IPS-NIHi7 (cell line): ENCODE measurements at regions not wholly inside any gene's neighbourhood (a gene's known extent, or its start where the extent isn't known, plus 50 kb on each side); places are given as distances from the start of the nearest gene placed in this dataset.
"Not testable (repeated sequence)": the region's sequence is repeated elsewhere in the genome, so short reads cannot be mapped to it uniquely, and the experiment has no call there.

ENCODE experiments used
- DNase-seq: peaks from one replicate; pipeline ENCODE4 v3.0.0; 2012; ENCODE audit warnings: mixed read lengths; ENCODE audit errors: extremely low spot score

DNA sequence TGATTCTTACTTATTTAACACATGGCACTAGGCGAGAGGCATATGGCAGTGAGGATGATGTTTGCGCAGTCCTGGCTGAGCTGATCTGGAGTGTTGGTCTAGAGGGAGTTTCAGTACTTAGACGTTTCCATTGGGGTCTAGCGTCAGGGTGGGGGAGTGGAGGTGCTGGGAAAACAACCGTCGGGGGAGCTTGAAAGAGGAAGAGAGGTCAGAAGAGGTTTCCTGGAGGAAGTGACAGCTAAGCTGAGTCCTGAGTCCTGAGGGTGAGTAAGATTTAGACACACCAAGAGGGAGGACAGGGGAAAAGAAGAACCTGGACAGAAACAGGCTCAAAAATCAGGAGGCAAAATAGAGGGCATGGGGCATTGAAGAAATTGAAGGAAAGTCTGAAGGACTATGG lies 81.4 kb downstream of the ALOX5AP start:
- DNase-seq, result no peak

DNA sequence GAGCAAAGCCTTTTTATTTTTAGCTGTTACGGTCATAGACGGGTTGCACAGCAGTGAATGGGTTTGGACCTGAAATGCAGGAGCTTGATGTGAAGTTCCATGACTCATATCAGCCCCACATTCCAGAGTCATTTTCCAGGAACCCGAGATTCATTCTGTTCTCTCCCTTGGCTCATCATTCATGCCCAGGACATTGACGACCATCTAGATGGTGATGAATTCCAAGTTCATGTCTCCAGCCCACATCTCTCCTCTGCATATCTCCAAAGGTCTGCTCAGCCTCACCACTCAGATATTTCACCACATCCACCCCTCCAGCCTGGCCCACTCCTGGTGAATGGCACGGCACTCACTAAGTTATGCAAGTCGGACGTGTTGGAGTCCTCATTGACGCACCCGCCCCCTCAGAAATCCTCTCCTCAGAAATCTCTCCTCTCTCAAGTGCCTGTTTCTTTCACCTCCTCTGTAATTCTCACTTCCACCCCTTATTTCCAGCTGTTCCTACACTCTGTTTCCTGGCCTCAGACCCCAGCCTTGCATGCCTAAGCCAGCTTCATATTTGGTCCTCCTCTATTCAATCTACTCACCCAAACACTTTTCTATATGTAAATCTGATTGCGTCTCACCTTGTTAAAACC lies 83.1 kb downstream of the ALOX5AP start:
- DNase-seq, result no peak

DNA sequence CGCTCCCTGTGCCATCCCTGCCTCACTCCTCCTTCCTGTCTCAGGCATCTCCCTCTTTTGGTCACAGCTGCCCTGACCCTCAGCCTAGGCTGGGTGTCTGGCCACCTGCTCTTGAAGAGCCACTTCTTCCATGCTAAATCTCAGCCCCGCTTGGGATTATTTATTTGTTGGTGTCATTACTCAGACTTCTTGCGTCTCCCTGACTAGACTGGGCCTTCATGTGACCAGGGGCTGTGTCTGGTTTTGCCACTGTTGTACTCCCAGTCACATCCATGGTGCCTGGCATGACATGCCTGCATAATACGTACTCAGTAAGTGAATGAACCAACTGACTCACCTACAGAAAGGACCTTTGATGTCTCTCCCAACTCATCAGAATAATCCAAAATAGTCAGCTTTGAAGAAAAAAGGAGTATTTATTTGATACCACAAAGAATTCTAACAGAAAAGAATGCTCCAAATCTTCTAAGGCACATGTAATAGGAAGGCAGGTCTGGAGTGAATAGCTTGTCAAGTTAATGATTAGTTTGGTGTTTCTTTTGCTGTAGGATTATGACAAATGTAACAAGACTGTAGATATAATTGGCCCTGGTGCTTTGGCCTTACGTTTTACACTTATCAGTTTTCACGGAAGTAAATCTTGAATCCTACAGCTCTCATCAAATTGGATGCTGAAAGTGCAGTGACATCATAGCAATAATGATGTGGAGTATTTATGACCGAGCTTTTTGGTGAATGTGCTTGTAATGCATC lies 84.0 kb downstream of the ALOX5AP start:
- no peak for DNase-seq

DNA sequence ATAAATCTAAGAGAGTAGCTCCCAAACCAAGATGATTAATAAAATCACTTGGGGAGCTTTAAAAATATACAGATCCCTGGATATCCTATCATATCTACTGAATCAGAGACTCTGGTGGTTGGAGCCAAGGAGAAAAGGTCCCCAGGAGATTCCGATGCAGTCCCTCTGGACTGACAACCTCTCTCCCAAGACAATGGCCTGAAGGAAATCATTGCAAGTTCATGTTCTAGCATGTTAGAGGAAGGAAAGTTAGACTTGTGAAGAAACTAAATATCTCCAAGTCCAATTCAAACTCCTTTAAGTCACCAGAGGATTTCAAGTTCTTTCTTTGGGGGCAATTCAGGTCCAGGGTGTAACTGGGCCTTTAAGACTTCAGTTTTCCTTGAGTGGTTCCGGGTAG lies 84.7 kb upstream of the MEDAG start:
- DNase-seq, result no peak

DNA sequence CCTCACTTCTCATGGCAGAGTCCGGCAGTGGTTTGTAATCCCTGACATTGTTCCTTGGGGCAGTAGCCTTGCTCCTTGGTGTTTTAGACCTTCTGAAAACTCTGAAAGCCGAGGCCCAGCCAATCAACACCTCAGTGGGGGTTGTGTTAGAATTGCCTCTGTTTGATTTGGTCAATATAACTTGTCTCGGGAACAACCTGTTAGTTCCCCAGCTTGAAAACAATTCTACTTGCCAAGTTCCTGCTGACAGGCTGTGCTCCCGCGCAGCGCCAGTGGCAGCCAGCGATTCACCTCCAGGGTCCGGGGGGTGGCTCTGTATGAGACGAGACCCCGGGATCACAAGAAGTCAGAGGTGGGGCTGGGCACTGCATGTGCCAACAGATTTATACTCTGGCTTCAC lies 81.4 kb upstream of the MEDAG start:
- DNase-seq, result peak; percentile 40

DNA sequence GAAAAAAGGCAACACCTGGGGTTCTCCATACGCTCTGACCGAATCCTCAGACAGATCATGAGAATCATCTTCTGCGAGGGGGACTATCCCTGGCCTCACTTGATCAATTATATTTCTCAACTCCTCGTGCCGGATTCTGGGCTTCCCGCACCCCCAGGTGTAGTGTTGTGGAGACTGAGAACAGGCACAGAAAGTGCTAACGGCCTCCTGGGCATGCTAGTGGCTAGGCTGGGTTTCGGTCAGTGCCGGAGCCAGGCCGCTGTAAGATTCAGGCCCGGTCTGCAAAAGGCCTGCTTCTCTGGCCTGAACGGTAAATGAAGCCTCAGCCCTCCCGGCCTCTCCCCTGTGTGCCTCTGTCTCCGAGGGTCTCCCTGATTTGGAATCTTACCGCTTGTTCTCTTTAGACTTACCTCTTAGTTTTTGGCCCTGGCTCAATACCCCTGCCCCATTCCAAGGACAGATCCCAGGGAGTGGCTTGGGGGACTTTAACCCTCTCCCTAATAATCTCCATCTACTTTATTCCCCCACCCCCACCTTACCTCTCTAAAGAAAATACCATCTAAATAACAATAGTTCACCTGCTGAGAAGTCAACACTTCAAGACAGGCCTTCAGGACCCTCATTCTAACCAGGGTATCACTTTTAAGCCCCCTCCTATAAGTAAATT lies 79.0 kb upstream of the MEDAG start:
- no peak for DNase-seq

DNA sequence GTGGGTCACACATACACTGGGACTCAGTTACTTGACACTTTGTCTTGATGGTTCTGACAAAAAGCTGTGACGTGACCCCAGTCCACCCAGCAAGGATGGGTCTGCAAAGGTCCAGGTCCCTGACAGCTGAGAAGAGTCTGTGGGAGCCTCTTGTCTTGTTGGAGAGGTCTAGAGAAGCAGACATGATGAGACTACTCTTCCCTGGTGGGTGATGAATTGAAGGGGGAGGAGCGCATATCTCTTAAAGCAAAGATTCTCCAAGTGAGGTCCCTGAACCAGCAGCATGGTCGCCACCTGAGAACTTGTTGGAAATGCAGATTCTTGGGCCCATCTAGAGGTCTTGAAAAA lies 78.5 kb upstream of the MEDAG start:
- no peak for DNase-seq

DNA sequence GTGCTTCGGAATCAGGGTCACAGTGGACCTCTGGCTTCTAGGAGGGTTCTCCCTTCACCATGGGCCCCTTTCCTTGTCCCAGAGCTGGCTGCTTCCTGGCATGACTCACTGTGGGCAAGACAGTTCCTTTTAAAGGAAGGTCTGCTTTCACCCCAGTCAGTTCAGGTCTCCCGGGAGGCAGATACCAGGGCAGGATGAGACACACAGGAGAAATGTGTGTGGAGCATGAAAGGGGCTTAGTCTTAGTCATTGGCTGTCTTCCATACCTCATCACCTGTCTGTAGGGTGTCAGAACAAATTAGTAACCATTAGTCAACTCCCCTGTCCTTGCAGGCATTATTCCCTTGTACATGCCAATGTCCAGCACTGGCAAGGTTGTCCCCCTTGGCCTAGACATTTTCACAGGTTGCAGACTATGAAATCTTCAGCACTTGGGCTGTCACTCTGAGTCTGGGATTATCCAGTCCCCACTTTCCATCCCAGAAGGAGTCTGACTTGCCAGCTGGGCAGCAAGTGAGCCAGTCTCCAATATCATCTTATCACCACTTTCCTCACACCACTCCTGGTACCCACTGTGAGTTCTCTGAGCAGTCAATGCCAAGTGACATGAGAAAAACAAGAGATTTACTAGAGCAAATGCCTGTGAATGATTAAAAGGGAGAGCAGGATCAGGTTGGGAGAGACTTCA lies 76.8 kb upstream of the MEDAG start:
- no peak for DNase-seq

DNA sequence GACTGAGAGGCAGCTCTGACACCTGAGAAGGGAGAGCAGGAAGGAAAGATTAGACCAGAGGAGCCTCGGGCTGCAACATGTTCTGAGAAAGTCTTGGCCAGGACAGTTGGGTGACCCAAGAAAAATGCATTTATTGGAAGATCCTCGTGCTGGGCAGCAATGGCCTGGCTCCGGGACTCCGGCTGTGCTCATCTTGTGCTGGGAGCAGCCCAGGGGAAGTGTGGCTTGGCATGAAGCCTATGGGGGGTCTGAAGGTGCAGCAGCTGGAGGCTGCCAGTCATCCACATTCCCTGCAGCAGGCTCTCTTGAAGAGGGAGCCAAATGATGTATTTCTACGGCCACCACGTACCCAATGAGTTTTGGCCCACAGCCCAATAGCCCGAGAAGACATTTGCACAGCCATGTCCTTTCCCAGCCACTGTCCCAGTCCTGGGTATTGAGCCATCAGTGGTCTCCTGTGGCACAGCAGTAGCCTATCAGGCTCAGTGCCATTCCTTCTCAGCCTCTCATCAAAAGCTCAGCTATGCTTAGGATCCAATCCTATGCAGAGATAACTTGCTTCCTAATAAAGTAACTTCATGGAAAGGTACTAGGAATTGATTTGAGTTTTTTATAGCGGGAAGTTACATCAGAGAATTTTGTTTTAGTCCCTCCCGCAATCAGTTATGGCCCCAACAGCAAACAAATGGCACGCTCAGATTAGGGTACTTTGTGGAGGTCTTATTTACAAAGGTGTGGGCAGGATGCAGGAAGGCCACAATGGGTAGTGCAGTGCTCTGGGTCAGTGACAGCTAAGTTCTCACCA lies 76.0 kb upstream of the MEDAG start:
- no peak for DNase-seq

DNA sequence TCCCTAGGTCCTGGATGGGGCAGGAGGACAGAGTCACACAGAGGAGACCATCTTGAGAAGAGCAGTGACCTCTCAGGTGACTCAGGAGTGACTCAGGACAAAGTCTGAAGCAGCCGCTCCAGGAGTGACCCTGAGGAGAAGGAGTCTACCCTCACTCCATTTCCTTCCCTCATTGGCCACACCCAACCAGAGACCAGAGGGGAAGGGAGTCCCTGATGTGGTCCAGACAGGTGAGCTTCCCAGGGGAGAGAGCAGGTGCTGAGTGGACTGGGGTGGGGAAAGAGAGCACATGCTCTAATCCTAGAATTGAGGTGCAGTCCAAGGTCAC lies 75.5 kb upstream of the MEDAG start:
- DNase-seq, result no peak

DNA sequence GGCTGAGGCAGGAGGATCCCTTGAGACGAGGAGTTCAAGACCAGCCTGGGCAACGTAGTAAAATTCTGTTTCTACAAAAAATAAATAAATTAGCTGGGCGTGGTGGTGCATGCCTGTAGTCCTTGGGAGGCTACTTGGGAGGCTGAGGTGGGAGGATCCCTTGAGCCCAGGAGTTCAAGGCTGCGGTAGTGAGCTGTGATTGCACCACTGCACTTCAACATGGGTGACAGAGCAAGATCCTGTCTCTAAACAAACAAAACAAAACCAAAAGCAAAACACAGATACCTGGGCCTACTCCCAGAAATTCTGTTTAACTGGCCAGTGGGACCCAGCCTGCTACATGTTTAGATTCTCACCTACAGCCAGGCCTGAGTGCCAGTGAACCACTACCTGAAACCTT lies 74.6 kb upstream of the MEDAG start:
- DNase-seq, result no peak

DNA sequence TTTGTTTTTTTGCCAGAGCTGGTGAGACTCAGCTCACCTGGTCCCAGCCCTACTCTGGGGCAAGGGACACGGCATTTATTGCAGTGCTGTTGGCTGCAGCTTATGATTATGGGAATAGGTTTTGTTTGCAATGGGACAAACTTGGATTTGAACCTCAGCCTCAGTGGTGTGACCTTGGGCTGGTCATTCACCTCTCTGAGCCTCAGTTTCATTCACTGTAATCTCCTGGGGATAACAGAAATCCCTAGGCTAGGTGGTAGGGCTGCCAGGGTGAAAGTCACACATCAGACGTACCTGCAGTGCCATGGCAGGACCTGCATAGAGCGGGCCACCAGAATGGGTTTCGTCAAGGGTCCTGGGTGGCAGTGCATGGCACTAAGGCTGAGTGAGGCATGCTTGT lies 73.7 kb upstream of the MEDAG start:
- no peak for DNase-seq

DNA sequence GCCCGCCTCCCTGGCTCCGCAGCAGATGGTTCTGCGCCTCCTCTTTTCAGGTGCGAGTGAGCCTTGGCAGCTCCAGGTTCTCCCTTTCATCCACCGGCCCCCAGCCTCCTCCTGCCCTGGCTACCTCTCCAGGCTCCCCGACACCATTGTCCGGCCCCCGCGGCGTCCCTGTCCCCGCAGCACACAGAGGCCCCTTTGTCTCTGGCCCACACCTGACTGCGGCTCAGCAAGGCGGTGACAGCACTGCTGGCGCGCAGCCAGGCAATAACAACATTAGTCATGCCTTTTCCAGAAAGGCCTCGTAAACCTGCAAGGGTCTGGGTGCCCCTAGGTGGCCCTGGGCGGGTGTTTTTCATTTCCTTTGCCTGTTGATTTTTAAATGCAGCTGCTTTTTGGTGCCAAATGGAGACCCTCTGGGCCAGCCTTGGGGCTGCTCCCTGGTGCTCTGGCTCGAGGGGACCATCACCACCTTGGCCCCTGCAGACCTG lies 73.2 kb upstream of the MEDAG start:
- DNase-seq, result peak; percentile 53

DNA sequence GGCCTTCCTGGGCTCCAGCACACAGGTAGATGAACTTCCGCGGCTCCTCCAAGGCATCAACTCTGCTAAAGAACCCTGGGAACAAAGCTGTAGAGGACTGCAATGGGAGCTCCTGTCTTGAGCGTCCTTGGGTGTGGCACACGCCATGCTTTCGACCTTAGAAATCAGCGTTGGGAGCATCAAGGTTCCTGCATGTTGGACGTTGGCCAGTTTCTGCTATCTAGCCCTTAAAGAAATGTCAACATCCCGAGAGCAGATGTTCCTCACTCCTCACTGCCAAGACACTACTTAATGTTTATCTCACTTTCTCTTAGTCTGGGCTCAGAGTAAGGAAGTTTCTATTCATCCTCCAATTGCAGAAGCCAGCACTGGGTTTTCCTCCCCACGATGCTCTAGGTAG lies 70.6 kb upstream of the MEDAG start:
- DNase-seq, result no peak

DNA sequence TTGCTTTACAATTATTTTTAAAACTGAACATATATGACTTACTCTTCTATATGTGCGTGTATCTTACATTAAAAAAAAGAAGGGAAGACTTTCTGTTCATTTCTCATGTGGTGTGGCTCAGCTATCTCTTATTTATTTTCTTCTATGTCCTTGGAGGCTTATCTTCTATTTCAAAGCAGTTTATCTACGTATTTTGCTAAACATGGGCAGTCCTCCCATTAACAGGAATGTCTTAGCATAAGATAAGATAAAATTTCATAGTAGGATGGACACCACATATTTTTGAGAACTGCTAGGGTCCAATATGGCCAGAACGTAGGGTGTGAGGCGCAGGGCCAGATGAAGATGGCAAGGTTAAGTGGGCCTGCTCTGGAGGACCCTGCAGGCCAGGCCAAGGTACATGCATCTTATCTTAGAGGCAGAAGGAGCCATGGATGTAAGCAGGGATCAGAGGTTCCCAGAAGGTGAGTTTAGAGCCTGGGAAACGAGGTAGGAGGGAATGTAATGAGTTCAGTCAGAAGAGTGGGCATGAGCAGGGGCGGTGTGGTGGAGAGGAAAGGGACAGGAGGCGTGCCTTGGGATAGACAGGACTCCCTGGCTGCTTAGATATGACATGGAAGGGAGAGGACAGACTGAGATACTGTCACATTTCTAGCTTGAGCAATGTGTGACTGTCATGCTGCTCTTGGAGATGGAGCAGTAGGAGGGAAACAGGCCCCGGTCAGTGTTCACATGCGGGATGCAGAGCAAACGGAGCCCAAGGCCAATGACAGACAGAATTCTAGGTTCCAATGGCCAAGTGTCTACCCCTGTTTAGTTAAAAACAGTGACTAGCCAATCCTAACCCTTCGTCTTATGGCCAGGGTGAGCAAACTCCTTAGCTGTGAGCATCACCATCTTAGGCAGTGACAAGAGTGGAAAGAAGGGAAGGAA lies 68.6 kb upstream of the MEDAG start:
- no peak for DNase-seq

DNA sequence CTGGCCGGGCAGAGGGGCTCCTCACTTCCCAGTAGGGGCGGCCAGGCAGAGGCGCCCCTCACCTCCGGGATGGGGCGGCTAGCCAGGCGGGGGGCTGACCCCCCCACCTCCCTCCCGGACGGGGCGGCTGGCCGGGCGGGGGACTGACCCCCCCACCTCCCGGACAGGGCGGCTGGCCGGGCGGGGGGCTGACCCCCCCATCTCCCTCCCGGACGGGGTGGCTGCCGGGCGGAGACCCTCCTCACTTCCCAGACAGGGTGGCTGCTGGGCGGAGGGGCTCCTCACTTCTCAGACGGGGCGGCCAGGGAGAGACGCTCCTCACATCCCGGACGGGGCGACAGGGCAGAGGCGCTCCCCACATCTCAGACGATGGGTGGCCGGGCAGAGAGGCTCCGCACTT lies 66.4 kb upstream of the MEDAG start:
- DNase-seq, result not testable (repeated sequence)

DNA sequence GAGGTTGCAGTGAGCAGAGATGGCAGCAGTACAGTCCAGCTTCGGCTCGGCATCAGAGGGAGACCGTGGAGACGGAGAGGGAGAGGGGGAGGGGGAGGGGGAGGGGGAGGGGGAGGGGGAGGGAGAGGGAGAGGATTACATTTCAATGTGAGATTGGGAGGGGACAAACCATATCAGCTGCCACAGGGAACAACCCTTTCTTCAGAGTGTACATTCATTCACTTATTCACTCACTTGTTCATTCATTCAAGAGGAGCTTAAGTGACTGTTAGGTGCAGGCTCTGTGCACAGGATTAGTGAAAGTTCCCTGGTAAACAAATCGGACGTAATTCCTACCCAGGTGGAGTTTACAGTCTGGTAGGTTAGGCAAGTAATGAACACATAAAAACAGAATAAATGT lies 65.6 kb upstream of the MEDAG start:
- DNase-seq, result no peak

DNA sequence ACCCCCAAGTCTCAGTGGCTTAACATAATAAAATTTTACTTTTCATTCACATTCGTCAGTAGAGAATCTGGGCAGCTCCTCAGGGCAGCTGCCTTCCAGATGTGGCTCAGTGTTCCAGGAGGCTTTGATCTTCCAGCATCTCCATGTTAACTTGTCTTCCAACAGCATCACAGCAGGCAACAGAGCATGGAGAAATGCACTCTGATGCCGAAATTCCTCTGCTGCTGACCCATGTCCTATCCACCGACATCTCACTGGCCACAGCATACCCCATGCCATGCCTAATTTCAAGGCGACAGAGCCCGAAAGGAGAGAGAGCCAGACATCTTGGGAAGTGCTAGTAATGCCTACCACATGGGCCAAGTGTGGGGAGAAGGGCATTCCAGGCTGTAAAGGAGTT lies 64.9 kb upstream of the MEDAG start:
- no peak for DNase-seq

DNA sequence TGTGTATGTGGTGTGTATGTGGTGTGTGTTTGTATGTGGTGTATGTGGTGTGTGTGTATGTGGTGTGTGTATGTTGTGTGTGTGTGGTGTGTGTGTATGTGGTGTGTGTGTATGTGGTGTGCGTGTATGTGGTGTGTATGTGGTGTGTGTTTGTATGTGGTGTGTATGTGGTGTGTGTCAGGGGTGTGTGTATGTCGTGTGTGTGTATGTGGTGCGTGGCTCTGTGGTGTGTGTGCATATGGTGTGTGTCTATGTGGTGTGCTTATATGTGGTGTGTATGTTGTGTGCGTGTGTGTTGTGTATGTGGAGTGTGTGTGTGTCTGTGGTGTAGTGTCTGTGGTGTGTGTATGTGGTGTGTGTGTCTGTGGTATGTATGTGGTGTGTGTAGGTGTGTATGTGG lies 62.5 kb upstream of the MEDAG start:
- DNase-seq, result no peak

DNA sequence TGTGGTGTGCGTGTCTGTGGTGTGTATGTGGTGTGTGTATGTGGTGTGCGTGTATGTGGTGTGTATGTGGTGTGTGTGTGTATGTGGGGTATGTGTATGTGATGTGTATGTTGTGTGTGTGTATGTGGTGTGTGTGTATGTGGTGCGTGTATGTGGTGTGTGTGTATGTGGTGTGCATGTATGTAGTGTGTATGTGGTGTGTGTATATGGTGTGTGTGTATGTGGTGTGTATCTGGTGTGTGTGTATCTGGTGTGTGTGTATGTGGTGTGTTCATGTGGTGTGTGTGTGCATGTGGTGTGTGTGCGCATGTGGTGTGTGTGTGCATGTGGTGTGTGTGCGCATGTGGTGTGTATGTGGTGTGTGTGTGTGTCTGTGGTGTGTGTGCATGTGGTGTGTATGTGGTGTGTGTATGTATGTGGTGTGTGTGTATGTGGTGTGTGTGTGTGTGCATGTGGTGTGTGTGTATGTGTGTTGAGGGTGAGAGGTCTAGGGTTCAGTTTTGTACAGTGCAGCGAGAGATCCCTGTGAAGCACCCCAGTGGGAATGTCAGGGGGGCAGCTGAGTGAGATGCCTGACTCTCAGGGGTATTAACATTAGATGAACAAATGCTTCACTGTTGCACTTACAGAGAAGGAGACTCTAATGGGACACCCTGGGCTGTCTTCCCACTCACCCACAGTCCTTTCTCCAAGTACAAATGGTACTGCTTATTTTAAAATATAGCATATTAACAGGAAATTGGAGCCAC lies 61.3 kb upstream of the MEDAG start:
- DNase-seq, result no peak
